RKO (cell line): ENCODE measurements at regions not wholly inside any gene's neighbourhood (a gene's known extent, or its start where the extent isn't known, plus 50 kb on each side); places are given as distances from the start of the nearest gene placed in this dataset.

Source experiments
- DNase-seq: peaks from one replicate; pipeline ENCODE4 v3.0.0-alpha.2; 2016; ENCODE audit warnings: low spot score

DNA sequence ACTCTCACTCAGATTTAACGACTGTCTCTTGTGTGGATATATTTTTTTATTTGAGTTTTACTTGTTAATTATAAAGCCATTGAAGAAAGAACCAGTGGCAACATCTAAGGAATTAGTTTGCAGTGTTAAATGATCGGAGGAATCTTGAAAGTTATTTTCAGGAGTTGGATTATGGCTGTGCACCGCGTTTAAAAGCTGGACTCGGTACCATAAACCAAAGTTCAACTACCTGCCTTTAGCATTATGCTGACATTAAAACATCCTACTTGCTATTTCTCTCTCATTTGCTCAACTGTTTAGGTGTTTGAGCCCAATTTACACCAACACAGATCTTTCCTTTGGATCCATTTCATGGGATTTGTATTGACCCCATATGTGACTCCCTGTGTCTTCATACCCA is 289.4 kb upstream of the SASH1 start:
- DNase-seq = no peak

DNA sequence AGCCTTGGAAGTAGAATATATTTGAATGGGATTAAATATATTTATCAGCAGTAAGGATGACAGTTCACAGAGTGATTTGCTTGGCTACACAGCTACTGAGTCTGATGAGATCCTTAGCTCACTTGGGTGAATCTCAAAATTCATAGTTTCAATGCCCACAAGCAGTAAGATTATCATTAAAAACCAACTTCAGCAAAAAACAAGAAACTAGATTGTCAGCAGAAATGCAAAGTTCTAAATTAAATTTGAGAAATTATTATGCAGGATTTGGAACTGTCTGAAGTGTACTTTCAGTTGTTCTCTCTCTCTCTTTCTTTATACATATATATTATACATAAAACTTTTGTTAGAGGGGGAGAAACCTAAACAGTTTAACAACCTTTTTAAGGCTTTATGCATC is 288.8 kb upstream of the SASH1 start:
- no peak for DNase-seq

DNA sequence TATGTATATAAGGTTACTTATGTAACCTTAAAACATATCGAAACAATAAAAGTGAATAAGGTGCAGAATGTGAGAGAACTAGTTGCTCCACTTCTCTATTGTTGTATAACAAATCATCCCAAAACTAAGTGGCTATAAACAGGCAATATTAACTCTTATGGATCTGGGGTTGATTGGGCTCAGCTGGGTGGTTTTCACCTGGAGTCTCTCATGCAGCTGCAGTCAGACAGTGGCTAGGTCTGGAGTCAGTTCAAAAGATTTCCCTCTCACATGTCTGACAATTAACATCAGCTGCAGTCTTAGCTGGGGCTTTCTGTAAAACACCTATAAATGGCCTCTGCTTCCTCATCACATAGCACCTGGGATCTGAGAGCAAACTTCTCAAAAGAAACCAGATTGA is 288.4 kb upstream of the SASH1 start:
- DNase-seq = no peak

DNA sequence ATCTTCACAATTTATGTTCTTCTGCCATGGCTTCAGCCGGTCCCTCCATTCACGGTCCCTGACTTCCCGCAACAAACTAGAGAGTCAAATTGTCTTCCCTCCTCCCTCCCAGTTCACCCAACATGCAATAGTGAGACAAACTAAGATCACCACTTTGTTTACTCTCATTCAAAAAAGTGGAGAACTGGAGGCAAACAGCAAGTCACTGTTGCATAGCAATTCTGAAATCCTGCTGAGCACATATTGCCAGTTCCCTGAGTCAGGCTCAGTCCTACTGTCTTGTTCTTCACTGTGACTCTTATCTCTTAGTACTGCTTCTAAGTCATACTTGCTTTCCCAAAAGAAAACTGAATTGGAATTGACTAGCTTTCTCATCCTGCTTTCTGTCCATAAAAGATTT is 287.2 kb upstream of the SASH1 start:
- no peak for DNase-seq

DNA sequence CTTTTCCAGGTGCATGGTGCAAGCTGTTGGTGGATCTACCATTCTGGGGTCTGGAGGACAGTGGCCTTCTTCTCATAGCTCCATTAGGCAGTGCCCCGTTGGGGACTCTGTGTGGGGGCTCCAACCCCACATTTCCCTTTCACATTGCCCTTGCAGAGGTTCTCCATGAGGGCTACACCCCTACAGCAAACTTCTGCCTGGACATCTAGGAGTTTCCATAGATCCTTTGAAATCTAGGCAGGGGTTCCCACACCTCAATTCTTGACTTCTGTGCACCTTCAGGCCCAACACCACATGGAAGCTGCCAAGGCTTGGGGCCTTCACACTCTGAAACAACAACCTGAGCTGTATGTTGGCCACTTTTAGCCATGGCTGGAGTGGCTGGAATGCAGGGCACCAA is 282.8 kb upstream of the SASH1 start:
- no peak for DNase-seq

- DNase-seq = no peak
Measured at GRCh38 chr6:148064406-148065134, 278.1 kb upstream of the SASH1 start.

GRCh38 chr6:148068437-148069061 is 274.1 kb upstream of the SASH1 start:
- no peak for DNase-seq

DNA sequence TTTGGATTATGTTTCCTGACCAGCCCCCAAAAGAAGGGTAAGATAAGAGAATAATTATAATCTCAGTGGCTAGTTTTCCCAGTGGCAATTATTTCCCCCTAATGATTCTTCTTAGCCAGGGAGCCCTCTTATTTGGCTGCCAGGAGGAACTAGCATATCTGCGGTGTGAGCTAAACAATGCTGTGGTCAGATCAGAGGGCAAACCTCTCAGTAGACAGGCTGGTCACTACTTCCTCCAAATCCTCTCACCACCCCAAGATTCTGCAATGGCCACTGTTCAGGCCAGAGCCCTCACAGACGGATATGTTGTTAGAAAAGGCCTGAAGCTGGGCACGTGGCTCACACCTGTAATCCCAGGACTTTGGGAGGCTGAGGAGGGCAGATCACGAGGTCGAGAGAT is 273.4 kb upstream of the SASH1 start:
- DNase-seq = no peak

- no peak for DNase-seq
Measured at GRCh38 chr6:148074291-148074690, 268.3 kb upstream of the SASH1 start.

GRCh38 chr6:148074738-148075137 is 267.9 kb upstream of the SASH1 start:
- no peak for DNase-seq

DNA sequence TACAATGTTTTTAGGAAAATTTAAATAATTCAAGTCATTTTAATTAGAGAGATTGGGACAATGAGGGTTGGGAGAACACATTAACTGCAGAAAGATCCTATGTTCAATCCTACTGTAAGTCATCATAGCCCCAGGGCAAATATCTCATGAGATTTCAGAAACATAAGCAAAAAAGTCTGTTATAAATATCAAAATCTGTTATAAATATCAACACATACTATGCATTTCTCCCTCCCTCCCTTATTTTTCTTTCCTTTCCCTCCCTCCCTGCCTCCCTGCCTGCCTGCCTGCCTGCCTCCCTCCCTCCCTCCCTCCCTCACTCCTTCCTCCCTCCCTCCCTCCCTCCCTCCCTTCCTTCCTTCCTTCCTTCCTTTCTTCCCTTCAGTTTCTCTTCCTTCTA is 267.3 kb upstream of the SASH1 start:
- DNase-seq = no peak

DNA sequence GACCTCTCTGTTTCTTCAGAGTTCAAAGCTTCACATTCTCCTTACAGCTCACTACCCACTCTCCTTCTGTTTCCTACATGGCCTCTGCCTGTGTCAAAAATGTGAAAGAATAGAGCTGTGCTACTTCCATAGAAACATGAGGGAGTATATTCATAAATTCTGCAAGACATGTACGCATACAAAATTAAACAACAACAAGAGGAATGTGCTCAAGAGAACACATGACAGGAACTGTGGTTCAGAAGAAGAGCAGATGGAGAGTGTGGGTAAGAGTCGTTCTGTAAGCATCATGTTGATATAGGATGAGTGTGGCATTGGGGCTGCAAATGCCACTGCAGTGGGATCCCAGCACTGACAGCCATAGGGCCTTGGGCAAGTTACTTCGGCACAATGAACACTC is 266.6 kb upstream of the SASH1 start:
- DNase-seq = no peak

GRCh38 chr6:148080315-148080714 is 262.3 kb upstream of the SASH1 start:
- no peak for DNase-seq

GRCh38 chr6:148081076-148081475 is 261.6 kb upstream of the SASH1 start:
- no peak for DNase-seq

GRCh38 chr6:148082044-148082443 is 260.6 kb upstream of the SASH1 start:
- no peak for DNase-seq

- DNase-seq = no peak
Measured at GRCh38 chr6:148082696-148083095, 259.9 kb upstream of the SASH1 start.

DNA sequence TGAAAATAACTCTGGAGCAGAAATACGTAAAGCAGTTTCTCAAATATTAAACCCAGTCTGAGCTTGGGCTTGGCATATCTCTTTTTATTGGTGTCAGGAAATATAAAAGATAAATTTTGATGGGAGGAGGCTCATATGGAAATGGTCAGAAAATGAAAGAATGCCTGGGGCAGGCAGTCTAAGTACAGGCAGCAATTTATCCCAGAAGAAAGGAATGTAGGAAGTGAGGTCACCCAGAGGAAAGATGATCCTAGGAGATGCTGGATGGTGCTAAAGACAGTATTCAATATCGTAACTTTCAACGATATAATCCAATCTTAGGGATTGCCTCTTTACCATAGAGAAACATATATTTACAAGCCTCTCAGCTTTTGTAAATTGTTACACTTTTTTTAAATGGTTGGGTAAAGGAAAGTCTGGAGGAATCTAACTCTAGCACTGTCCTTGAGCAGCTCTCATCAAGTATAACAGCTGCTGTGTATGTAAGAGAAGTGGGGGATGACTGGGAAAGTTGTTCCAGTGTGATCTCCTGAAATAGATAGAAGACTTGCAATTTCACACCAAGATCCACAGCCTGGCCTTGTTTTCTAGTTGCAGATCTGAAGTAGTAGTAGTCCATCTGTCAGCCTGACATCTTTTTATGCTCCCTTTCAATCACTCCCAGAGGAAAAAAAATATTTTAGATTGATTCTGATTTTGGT is 256.9 kb upstream of the SASH1 start:
- no peak for DNase-seq

DNA sequence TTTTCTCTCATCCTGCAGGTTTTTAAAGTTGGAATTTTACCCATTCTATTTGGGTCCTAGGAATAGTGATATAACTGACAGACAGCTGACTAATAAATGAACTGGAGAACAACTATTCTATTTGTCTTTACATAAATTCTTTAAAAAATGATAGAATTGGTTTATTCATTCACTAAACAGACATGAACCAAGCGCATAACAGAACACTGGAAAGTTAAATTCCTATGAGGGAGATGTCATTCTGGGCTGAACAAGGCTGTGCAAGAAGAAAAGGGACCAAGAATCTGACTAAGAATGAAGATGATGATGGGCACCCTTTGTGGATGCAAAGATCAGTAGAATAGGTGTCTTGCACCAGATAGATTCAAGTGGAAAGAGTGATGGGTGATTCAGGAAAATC is 256.3 kb upstream of the SASH1 start:
- DNase-seq = no peak

DNA sequence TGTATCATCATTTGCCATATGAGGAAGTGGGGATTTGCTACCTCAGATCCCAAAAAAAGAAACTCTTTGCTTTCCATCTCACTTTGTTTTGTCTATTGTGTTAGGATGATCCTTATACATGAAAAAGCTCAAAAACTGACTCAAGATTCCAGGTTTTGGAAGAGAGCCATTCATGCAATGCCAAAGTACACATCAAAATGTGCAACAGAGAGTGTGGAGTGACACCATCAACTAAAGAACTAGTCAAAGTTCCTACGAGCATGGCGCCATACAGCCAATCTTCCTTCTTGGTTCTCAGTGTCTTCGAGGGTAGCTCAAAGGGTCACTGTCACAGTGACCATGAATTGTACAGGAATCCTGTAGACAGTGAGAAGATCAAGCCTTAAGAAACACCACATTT is 255.8 kb upstream of the SASH1 start:
- no peak for DNase-seq

- no peak for DNase-seq
Measured at GRCh38 chr6:148087659-148088058, 255.0 kb upstream of the SASH1 start.

DNA sequence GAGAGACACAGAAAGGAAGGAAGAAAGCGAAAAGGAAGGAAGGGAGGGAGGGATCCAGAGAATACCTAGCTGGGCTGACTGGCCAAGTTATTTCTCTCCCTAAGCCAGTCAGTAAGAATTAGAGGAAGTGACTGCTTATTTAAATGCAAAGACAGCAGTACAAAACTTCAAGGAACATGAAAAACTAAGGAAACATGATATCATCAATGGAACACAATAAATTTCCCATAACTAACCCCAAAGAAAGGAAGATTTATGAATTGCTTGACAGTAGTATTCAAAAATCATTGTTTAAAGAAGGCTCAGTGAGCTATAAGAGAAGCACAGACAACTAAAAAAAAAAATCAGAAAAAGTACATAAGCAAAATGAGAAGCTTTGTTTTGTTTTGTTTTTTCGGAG is 252.3 kb upstream of the SASH1 start:
- DNase-seq = no peak

DNA sequence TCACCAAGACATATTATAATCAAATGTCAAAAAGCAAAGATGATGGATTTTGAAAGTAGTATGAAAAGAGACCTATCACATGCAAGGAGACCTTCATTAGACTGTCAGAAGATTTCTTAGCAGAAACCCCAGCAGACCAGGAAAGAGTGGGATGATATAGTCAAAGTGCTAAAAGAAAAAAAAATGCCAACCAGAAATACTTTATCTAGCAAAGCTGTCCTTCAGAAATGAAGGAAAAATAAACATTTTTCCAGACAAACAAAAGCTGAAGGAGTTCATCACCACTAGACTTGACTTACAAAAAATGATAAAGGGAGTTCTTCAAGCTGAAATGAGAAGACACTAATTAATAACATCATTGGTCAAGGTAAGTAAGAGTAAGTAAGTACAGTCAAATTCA is 251.2 kb upstream of the SASH1 start:
- DNase-seq = no peak

DNA sequence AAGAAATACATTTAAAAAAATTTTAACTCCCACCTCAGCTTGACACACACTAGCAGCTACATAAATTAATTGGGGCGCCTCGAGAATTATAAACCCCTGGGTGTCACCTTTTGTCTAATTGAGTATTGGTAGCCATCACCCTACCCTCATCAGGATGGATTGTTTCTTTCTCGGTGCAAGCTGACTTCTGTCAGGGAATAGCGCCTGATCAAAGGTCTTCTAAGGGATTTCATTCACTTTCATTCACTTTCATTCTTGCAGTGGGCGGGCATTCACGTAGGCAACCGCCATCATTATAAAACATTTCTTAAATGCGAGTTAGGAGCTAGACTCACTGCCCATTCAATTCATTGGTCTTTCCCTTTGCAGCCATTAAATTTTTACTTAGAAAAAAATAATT is 239.2 kb upstream of the SASH1 start:
- DNase-seq = no peak

- no peak for DNase-seq
Measured at GRCh38 chr6:148104131-148104530, 238.5 kb upstream of the SASH1 start.
